Stomach smooth muscle (tissue), 2 donors: ENCODE measurements at regions not wholly inside any gene's neighbourhood (a gene's known extent, or its start where the extent isn't known, plus 50 kb on each side); places are given as distances from the start of the nearest gene placed in this dataset.
"Not testable (repeated sequence)": the region's sequence is repeated elsewhere in the genome, so short reads cannot be mapped to it uniquely, and the experiment has no call there.

ENCODE experiments used
- H3K27ac ChIP-seq: one replicate; pipeline ENCODE4 v1.7.0; 2013; ENCODE audit warnings: mild to moderate bottlenecking, low read length, inconsistent platforms
- H3K27me3 ChIP-seq, 2 donors: one replicate each; pipeline ENCODE4 v1.7.0; 2013; ENCODE audit warnings: low read length in 2 of 2; ENCODE audit not compliant: insufficient read depth in 2 of 2, control insufficient read depth in 1 of 2
- H3K36me3 ChIP-seq, 2 donors: one replicate each; pipeline ENCODE4 v1.7.0; 2013; ENCODE audit warnings: low read length in 2 of 2; ENCODE audit not compliant: control insufficient read depth in 2 of 2, insufficient read depth in 2 of 2
- H3K4me1 ChIP-seq: one replicate; pipeline ENCODE4 v1.7.0; 2013; ENCODE audit warnings: low read length; ENCODE audit not compliant: control insufficient read depth, insufficient read depth
- H3K4me3 ChIP-seq, 2 donors: one replicate each; pipeline ENCODE4 v1.7.0; 2013; ENCODE audit warnings: low read length in 2 of 2
- H3K9ac ChIP-seq, 2 donors: one replicate each; pipeline ENCODE4 v1.7.0; 2013; ENCODE audit warnings: low read length in 2 of 2, mild to moderate bottlenecking in 1 of 2
- H3K9me3 ChIP-seq, 2 donors: one replicate each; pipeline ENCODE4 v1.7.0; 2013; ENCODE audit warnings: low read length in 2 of 2; ENCODE audit not compliant: control insufficient read depth in 2 of 2
- donor health status: healthy.
- donor health status: Pancreatic carcinoma.

DNA sequence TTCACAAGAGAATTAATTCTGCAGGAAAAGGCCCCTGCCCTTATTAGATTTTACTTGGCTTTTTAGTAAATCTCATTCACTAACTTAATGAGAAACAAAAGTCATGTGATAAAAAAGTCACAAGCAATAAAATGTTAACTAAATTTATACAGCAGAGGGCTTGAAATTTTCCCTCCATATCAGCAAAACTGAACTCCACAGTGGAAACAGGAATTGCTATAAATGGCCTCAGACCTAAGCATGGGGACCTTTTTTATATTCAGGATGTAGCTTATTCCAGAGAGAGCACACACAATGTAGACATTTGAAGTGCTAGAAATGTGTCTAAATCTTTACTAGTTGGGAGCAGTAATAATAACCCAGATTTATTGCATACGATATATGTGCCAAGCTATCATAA lies 291.5 kb downstream of the C16orf95 start:
- Histone ChIP-seq H3K4me1 (no peaks in the 10 kb centered on the region), H3K27me3 (peaks cover 3 to 5% of the 10 kb centered on the region in 2 donors), H3K27ac (no peak overlapping the region), H3K4me3 (no peak overlapping the region), H3K36me3 (no peaks in the 10 kb centered on the region), H3K9ac (no peak overlapping the region), H3K9me3 (no peaks in the 10 kb centered on the region)

- Histone ChIP-seq H3K27ac (no peak overlapping the region), H3K4me1 (no peaks in the 10 kb centered on the region), H3K27me3 (peaks cover 0 to 3% of the 10 kb centered on the region in 2 donors), H3K9ac (no peak overlapping the region), H3K36me3 (no peaks in the 10 kb centered on the region), H3K4me3 (no peak overlapping the region), H3K9me3 (no peaks in the 10 kb centered on the region)
Measured at GRCh38 chr16:87027056-87027616, 290.1 kb downstream of the C16orf95 start.

DNA sequence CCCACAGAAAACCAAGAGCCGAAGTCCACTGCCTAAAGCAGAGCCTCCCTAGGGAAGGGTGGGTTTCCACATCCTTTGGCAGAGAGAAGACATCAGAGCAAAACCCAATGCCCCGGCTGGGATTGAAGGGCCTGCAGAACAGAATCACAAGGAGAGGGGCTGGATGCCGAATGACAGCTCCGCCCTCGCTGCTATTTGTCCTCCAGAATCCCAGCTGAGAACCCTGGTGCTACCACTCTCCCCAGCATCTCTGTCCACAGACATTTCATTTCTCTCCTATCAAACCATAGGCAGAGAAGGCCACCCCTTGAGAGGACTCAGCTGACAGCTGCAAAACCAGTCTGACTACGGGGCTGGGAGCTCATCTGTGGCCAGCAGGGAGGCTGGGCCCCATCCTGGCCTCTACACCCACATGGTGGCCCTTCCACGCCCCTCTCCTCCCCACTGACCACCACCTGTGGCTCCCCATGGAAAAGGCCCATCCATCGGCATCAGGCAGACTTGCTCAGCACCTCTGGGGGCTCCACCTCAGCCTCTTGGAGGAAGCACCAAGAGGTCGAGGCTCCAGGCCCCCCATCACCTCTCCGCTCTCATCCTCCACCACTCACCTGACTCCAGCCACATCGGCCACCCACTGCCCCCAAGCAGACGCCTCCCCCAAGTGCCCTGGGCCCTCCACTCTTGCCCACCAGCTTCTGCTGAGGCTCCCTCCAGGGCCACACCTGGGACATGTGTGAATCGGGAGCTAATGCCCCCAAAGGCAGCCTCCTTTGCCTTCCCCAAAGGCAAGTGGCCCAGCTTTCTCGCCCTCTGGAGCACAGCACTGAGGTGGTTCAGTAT lies 288.5 kb downstream of the C16orf95 start:
- H3K27me3 ChIP-seq: peaks cover 3 to 8% of the 10 kb centered on the region in 2 donors
- H3K4me1 ChIP-seq: peaks cover 2% of the 10 kb centered on the region
- no peak overlapping the region for H3K4me3 ChIP-seq
- H3K36me3 ChIP-seq: no peaks in the 10 kb centered on the region
- H3K9me3 ChIP-seq: no peaks in the 10 kb centered on the region
- no peak overlapping the region for H3K27ac ChIP-seq
- no peak overlapping the region for H3K9ac ChIP-seq

DNA sequence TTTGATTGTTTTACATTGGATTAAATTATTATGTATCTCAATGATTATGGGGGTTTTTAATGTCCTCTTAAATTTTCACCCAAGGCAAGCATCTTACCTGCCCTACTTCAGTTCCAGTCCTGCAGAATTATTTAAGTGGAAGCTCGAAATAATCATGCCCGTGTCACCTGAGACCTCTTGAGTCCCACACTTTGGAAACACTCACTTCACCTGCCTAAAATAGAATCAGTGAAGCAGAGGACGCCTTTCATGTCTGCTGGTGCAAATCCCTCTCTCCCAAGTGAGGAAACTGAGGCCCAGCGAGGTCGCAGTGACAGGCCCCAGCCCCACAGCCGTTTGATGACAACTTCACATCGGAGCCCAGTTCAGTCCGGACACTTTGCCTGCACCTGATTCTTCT lies 284.6 kb downstream of the C16orf95 start:
- Histone ChIP-seq H3K4me1 (peaks cover 3% of the 10 kb centered on the region), H3K9me3 (no peaks in the 10 kb centered on the region), H3K9ac (no peak overlapping the region), H3K36me3 (no peaks in the 10 kb centered on the region), H3K27me3 (peaks cover under 1 to 11% of the 10 kb centered on the region in 2 donors), H3K27ac (no peak overlapping the region), H3K4me3 (no peak overlapping the region)

GRCh38 chr16:87033021-87033471 lies 284.1 kb downstream of the C16orf95 start:
- Histone ChIP-seq H3K27me3 (peaks cover 0 to 11% of the 10 kb centered on the region in 2 donors), H3K4me3 (no peak overlapping the region), H3K36me3 (no peaks in the 10 kb centered on the region), H3K4me1 (peaks cover 3% of the 10 kb centered on the region), H3K9me3 (no peaks in the 10 kb centered on the region), H3K9ac (no peak overlapping the region), H3K27ac (no peak overlapping the region)

- Histone ChIP-seq H3K9ac (no peak overlapping the region), H3K27ac (no peak overlapping the region), H3K27me3 (peaks cover 1 to 11% of the 10 kb centered on the region in 2 donors), H3K36me3 (no peaks in the 10 kb centered on the region), H3K4me3 (no peak overlapping the region), H3K9me3 (no peaks in the 10 kb centered on the region), H3K4me1 (peaks cover 3% of the 10 kb centered on the region)
Measured at GRCh38 chr16:87033541-87034300, 283.5 kb downstream of the C16orf95 start.

- no peaks in the 10 kb centered on the region for H3K36me3 ChIP-seq
- H3K27me3 ChIP-seq: peaks cover 2 to 11% of the 10 kb centered on the region in 2 donors
- H3K4me3 ChIP-seq: no peak overlapping the region
- no peak overlapping the region for H3K27ac ChIP-seq
- no peaks in the 10 kb centered on the region for H3K9me3 ChIP-seq
- H3K9ac ChIP-seq: no peak overlapping the region
- peaks cover 3% of the 10 kb centered on the region for H3K4me1 ChIP-seq
Measured at GRCh38 chr16:87034317-87034716, 282.9 kb downstream of the C16orf95 start.

DNA sequence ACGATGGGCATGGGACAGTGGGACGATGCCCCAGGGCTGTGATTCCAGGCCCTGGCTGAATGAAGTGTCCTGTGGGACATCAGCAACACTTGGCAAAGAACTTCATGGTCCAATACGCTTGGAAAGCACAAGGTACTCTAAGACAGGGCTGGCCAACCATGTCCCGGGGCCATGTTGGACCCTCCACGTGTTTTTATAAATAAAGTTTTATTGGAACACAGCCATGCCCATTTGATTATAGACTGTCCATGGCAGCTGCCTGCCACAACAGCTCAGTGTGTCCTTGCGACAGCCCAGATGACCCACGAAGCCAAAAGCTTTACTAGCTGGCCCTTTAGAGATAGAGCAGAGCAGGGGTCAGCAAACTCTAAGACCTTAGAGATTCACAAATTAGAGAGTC lies 282.1 kb downstream of the C16orf95 start:
- H3K27me3 ChIP-seq: peaks cover 4 to 11% of the 10 kb centered on the region in 2 donors
- H3K9me3 ChIP-seq: no peaks in the 10 kb centered on the region
- no peaks in the 10 kb centered on the region for H3K36me3 ChIP-seq
- no peak overlapping the region for H3K9ac ChIP-seq
- H3K4me3 ChIP-seq: no peak overlapping the region
- no peak overlapping the region for H3K27ac ChIP-seq
- H3K4me1 ChIP-seq: peaks cover 3% of the 10 kb centered on the region

- Histone ChIP-seq H3K4me1 (peaks cover 3% of the 10 kb centered on the region), H3K9me3 (no peaks in the 10 kb centered on the region), H3K27ac (no peak overlapping the region), H3K4me3 (no peak overlapping the region), H3K9ac (no peak overlapping the region), H3K36me3 (no peaks in the 10 kb centered on the region), H3K27me3 (peaks cover 7 to 11% of the 10 kb centered on the region in 2 donors)
Measured at GRCh38 chr16:87037012-87037411, 280.2 kb downstream of the C16orf95 start.

DNA sequence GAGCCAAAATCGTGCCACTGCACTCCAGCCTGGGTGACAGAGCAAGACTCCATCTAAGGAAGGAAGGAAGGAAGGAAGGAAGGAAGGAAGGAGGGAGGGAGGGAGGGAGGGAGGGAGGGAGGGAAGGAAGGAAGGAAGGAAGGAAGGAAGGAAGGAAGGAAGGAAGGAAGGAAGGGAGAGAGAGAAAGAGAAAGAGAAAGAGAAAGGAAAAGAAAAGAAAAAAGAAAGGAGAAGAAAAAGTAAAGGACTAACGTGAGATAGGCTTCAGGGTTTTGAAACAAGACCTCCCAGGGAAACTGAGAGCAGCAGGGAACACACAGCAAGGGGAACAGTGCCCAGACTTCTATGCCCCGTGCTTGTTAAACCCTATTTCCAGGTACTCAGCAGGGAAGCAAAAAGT lies 278.7 kb downstream of the C16orf95 start:
- not testable (repeated sequence) for H3K4me3 ChIP-seq, H3K4me1 ChIP-seq, H3K27me3 ChIP-seq, H3K27ac ChIP-seq, H3K9me3 ChIP-seq, H3K36me3 ChIP-seq, H3K9ac ChIP-seq
